K562 (cell line): ENCODE measurements at regions not wholly inside any gene's neighbourhood (a gene's known extent, or its start where the extent isn't known, plus 50 kb on each side); places are given as distances from the start of the nearest gene placed in this dataset.
A peak's percentile ranks its signal among the peaks of the same experiment; 100 is the strongest.

Source experiments
- ASH1L ChIP-seq: fragments of 450-650 bp; IDR thresholded peaks from 2 replicates; pipeline ENCODE4 v1.6.1; 2018; ENCODE audit warnings: borderline replicate concordance, mild to moderate bottlenecking, low read depth; ENCODE audit not compliant: partially characterized antibody
- GTF2A2 ChIP-seq: IDR thresholded peaks from 2 replicates; pipeline ENCODE4 v1.6.1; 2016; ENCODE audit warnings: mild to moderate bottlenecking, missing genetic modification characterization, missing compliant biosample characterization
- NR2C2 ChIP-seq, 2 experiments: fragments of 200-800 bp in 1 of 2; sonication (Bioruptor generic) in 1 of 2; sonication (generic) in 1 of 2; formaldehyde crosslinking in 1 of 2; IDR thresholded peaks; 2 replicates each; pipeline versions ENCODE4 v1.6.1 to v1.8.0; 2016 to 2022; ENCODE audit warnings: mild to moderate bottlenecking in 1 of 2, missing compliant biosample characterization in 1 of 2, missing genetic modification characterization in 1 of 2, missing genetic modification reagents in 1 of 2
- REST ChIP-seq, 2 experiments: fragments of 450-650 bp; formaldehyde crosslinking in 1 of 2; IDR thresholded peaks; 2 replicates each; pipeline versions ENCODE4 v1.4.0 to v1.6.1; 2014 to 2020; ENCODE audit warnings: mild to moderate bottlenecking in 2 of 2, borderline replicate concordance in 1 of 2, low read depth in 1 of 2
- ZBTB11 ChIP-seq, 3 experiments: fragments of 200-800 bp in 1 of 3; fragments of 250-450 bp in 1 of 3; fragments of 450-650 bp in 1 of 3; sonication (Bioruptor Pico) in 1 of 3; sonication (Bioruptor generic) in 1 of 3; formaldehyde crosslinking in 1 of 3; IDR thresholded peaks; 2 replicates each; pipeline versions ENCODE4 v1.6.1 to v1.8.0; 2016 to 2022; ENCODE audit warnings: mild to moderate bottlenecking in 2 of 3, missing genetic modification characterization in 2 of 3, missing compliant biosample characterization in 1 of 3, moderate library complexity in 1 of 3
- ZFX ChIP-seq: sonication (generic); formaldehyde crosslinking; IDR thresholded peaks from 2 replicates; pipeline ENCODE4 v1.8.0; 2022; ENCODE audit warnings: mild to moderate bottlenecking, missing genetic modification reagents, moderate library complexity
- ZNF280B ChIP-seq: fragments of 250-450 bp; sonication (Bioruptor Pico); IDR thresholded peaks from 2 replicates; pipeline ENCODE4 v1.5.1; 2021; ENCODE audit warnings: mild to moderate bottlenecking
- TF ChIP-seq, protein P1 (sequence below): fragments of 450-650 bp; IDR thresholded peaks from 2 replicates; pipeline ENCODE4 v1.6.1; 2018; ENCODE audit warnings: mild to moderate bottlenecking, low read depth; ENCODE audit not compliant: partially characterized antibody
- TF ChIP-seq, protein P2 (sequence below): fragments of 450-650 bp; formaldehyde crosslinking; IDR thresholded peaks from 2 replicates; pipeline ENCODE4 v1.4.0; 2022; ENCODE audit warnings: missing genetic modification characterization

GRCh38 chr6:16035488-16036080 lies 93.3 kb upstream of the MYLIP start (continued):
- TF ChIP-seq REST (IDR thresholded peaks at IDR 0.05; ENCODE audit: borderline replicate concordance) (no peak), REST (CRISPR knock-in tag; IDR thresholded peaks at IDR 0.05; ENCODE audit: low read depth) (no peak), NR2C2 (CRISPR knock-in tag; IDR thresholded peaks at IDR 0.05) (no peak), NR2C2 (tag; IDR thresholded peaks at IDR 0.05) (no peak), ZBTB11 (CRISPR knock-in tag; IDR thresholded peaks at IDR 0.05) (no peak), GTF2A2 (no peak), ASH1L (peak; percentile 30), ZFX (CRISPR knock-in tag) (no peak), ZNF280B (no peak)
- TF ChIP-seq, protein P1, sequence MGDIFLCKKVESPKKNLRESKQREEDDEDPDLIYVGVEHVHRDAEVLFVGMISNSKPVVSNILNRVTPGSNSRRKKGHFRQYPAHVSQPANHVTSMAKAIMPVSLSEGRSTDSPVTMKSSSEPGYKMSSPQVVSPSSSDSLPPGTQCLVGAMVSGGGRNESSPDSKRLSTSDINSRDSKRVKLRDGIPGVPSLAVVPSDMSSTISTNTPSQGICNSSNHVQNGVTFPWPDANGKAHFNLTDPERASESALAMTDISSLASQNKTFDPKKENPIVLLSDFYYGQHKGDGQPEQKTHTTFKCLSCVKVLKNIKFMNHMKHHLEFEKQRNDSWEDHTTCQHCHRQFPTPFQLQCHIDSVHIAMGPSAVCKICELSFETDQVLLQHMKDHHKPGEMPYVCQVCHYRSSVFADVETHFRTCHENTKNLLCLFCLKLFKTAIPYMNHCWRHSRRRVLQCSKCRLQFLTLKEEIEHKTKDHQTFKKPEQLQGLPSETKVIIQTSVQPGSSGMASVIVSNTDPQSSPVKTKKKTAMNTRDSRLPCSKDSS: no peak
- TF ChIP-seq, protein P2, sequence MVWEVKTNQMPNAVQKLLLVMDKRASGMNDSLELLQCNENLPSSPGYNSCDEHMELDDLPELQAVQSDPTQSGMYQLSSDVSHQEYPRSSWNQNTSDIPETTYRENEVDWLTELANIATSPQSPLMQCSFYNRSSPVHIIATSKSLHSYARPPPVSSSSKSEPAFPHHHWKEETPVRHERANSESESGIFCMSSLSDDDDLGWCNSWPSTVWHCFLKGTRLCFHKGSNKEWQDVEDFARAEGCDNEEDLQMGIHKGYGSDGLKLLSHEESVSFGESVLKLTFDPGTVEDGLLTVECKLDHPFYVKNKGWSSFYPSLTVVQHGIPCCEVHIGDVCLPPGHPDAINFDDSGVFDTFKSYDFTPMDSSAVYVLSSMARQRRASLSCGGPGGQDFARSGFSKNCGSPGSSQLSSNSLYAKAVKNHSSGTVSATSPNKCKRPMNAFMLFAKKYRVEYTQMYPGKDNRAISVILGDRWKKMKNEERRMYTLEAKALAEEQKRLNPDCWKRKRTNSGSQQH (CRISPR knock-in tag): no peak
